Fibroblast of skin of scalp (primary cell): ENCODE measurements at regions not wholly inside any gene's neighbourhood (a gene's known extent, or its start where the extent isn't known, plus 50 kb on each side); places are given as distances from the start of the nearest gene placed in this dataset.
"Not testable (repeated sequence)": the region's sequence is repeated elsewhere in the genome, so short reads cannot be mapped to it uniquely, and the experiment has no call there.

Experiments used
- DNase-seq: peaks from one replicate; pipeline ENCODE4 v3.0.0-alpha.2; 2013

DNA sequence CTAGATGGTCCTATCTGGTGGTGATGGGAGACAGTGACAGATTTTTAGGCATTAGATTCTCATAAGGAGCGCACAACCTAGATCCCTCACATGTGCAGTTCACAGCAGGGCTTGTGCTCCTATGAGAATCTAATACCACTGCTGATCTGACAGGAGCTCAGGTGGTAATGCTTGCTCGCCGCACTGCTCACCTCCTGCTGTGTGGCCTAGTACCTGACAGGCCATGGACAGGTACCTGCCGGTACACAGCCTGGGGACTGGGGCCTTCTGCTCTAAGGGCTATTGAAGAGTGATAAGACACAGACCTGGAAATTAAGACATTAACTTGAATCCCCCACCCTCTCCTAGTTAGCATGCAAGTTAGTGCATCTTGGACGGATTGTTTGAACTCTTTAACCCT is 64.4 kb downstream of the KLRB1 start:
- not testable (repeated sequence) for DNase-seq

DNA sequence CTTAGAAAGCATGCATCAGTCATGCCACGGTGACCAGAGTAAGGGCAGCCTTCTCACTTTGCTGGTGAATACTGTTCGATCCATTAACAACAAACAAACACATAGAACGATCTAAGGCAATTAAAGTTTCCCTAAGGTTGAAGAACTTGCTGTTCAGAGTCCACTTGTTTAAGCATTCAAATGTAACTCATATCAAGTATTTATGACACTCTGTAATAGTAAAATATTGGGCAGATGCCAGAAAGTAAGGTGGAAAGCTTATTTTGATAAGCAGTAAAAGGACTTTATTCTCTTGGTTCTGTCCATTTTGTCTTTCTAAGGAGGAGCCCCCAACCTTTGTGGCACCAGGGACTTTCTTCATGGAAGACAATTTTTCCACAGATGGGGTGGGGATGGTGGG is 64.9 kb downstream of the KLRB1 start:
- DNase-seq, result not testable (repeated sequence)

GRCh38 chr12:9515925-9516324 is 91.8 kb downstream of the KLRB1 start:
- not testable (repeated sequence) for DNase-seq

DNA sequence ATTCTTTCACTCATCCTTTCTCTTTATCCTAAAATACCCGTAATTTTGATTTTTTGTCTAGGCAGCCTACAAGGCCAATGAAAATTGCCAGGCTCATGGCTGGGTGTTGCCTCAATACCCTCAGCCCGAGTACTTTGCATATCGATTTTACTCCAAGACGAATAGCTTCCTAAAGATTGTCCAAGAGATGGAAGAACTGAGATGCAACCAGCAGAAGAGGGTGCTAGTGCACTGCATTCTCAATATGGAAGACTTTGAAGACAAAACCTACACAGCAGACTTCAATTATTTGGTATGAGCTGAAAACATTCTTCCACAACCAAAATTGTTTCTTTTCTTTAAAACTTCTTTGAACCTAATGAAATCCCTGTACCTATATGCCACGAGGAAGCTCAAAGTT is 95.0 kb downstream of the KLRB1 start:
- DNase-seq, result not testable (repeated sequence)

- DNase-seq, result not testable (repeated sequence)
Measured at GRCh38 chr12:9510392-9511011, 97.2 kb downstream of the KLRB1 start.

DNA sequence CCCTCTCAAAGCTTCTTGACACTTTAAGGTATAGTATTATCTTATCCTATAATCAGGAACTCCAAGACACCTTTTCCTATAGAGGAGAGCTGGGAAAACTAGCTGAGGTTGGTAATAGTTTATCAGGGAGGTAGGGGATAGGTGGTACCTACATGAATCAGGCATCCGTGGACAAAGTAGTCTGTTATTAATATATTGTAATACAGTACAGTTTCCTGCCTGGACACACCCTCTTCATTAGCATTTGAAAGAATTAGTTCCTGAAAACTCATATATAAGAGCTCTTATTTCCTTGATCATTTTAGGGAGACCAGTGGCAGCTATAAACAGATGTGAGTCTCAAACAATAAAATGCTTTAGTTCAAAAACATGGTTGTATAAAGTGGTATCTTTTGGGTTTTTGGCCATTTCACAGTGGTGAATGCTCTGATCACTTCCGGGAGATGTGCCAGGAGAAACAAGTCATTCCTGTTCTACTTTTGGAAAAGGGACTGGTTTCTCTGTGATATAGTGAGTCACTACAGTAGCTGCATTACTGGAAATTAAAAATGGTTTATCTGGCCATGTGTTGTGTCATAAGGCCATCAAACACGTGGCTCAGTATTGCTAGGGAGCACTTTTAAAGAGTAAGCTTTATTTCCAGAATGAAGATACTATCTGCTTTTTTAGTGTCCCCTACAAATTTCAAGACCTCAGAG is 98.1 kb downstream of the KLRB1 start:
- DNase-seq, result peak; percentile 69

- no peak for DNase-seq
Measured at GRCh38 chr12:9506746-9507145, 101.0 kb downstream of the KLRB1 start.

DNA sequence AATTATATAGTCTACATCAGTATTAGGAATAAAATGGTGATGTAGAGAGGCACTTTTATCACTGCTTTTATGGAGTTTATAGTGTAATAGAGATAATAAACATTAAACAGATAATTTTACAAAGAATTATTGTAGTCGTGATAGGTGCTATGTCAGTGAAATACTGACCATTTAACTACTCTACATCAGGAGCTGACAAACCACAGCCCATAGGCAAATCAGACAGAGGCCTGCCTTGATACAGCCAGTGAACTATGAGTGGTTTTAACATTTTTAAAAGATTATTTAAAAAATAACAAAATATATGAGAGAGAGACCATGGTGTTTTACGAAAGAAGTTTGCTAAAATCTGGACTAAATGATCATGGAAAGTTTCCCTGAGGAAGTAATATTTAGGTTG is 104.3 kb downstream of the KLRB1 start:
- DNase-seq, result not testable (repeated sequence)

DNA sequence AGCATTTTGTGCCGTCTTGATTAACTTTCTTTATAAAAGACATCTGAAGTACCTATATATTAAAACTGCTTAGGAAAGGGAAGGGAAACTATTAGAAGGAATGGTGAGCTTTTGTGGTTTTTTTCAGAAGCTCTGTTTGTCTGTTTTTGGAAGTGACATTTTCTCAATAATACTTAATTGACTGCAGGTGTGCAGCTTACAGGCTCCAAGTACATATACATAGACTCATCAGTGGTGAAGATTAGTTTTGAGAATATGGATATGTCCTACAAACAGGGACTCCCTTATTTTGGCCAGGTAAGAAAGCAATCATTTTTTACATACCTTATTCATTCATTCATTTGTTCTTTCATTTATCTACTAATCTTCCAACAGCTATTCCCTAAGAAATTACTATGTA is 104.9 kb downstream of the KLRB1 start:
- DNase-seq, result not testable (repeated sequence)

- not testable (repeated sequence) for DNase-seq
Measured at GRCh38 chr12:9493325-9493724, 114.4 kb downstream of the KLRB1 start.

DNA sequence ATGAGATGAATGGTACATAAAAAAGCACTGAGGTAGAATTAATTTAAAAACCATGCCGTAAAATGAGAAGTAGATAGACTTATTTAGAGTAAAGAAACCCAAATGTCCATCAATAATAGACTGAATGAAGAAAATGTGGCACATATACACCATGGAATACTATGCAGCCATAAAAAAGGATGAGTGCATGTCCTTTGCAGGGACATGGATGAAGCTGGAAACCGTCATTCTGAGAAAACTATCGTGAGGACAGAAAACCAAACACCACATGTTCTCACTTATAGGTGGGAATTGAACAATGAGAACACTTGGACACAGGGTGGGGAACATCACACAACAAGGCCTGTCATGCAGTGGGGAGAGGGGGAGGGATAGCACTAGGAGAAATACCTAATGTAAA is 126.4 kb downstream of the KLRB1 start:
- DNase-seq, result not testable (repeated sequence)

DNA sequence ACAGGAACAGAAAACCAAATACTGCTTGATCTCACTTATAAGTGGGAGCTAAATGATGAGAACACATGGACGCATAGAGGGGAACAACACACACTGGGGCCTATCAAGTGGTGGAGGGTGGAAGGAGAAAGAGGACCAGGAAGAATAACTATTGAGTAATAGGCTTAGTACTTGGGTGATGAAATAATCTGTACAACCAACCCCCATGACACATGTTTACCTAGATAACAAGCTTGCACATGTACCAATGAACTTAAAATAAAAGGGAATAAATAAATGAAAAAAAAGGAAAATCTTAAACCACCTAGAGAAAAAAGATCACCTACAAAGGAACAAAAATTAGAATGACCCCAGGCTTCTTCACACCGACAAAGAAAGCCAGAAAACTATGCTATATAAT is 133.5 kb downstream of the KLRB1 start:
- DNase-seq, result not testable (repeated sequence)

GRCh38 chr12:9473638-9474037 is 134.1 kb downstream of the KLRB1 start:
- not testable (repeated sequence) for DNase-seq

DNA sequence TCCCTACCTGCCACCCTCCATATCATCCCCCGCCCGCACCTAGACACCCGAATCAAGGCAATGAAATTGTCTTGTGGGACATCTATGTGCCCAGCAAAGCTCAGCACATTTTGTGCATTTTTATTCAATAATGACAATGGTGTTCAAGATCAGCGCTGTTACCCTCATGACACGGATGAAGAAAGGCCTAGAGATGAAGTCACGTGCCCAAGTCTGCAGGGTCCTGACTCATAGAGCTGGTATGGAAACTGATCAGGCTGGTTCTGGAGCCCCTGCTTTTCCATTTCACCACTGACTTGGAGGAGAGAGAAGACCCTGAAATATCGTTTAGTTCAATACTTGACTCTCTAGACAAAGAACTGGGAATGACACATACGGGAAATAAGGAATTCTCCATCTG is 136.2 kb downstream of the KLRB1 start:
- DNase-seq, result not testable (repeated sequence)

- not testable (repeated sequence) for DNase-seq
Measured at GRCh38 chr12:9470367-9470766, 137.3 kb downstream of the KLRB1 start.

DNA sequence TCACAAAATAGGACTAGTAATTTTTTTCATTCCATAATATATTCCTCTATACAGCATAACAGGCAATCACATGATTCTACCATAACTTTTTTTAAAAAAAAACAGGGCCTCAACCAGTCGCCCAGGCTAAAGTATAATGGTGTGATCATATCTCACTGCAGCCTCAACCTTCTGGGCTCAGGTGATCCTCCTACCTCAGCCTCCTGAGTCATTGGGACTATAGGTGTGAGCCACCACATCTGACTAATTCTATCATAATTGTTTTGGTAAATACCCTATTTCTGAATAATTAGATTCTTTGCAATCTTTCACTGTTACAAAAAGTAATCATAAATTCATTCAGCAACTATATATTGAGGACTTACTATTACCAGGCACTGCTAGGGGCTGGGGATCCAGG is 137.8 kb downstream of the KLRB1 start:
- DNase-seq, result not testable (repeated sequence)

DNA sequence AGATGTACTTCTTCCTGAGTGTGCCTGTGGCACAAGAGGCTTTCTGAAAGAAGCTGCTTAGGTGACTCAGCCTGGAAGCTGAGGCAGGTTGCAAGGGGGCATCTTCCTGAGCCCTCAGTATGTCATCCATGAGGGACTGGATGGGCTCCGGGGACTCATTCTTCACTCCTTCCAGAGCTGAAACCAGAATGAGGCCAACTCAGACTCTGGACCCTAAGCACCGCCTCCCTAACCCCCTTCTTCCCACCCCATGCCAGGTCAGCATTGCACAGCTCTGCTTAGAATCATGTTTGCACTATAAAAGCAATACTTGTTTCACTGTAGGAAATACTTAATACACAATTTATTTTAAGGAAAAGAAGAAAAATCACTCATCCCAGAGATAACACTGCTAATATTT is 138.3 kb downstream of the KLRB1 start:
- not testable (repeated sequence) for DNase-seq

DNA sequence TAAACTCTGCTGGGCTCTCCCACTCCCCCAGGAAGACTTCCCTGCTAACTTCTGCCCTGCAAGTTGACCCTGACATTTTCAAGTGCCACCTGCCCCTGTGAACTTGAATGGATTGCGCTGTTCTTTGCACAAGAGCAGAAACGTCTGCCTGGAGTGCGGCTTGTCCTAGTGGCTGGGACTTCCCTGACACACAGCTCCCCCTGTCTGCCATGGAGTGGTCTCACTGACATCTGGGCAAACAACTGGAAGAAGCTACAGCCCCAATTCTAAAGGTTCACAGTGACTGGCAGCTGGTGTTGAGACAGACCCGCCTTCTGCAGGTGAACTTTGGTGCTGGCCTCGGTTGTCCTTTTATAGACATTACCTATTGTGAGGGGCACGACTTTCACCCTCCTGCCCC is 138.7 kb downstream of the KLRB1 start:
- DNase-seq, result peak; percentile 44

- DNase-seq, result peak; percentile 2
Measured at GRCh38 chr12:9468144-9468543, 139.6 kb downstream of the KLRB1 start.

DNA sequence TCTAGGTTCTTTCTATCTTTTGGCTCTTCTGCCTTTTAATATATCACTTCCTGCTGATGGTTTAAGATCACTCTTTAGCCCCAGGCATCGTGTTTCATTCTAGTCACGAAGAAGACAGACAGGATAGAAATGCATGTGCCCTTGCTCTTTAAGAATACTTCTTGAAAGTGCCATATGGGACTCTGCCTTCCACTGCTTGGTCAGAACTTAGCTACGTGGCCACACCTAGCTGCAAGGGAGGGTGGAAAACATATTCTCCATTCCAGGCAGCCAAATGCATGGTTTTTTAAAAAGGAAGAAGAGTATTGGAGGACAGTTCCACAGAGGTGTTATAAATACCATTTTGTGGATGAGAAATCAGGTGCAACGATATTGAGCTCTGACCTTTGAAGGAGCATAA is 143.3 kb downstream of the KLRB1 start:
- no peak for DNase-seq

- DNase-seq, result not testable (repeated sequence)
Measured at GRCh38 chr12:9455516-9455915, 152.2 kb downstream of the KLRB1 start.

DNA sequence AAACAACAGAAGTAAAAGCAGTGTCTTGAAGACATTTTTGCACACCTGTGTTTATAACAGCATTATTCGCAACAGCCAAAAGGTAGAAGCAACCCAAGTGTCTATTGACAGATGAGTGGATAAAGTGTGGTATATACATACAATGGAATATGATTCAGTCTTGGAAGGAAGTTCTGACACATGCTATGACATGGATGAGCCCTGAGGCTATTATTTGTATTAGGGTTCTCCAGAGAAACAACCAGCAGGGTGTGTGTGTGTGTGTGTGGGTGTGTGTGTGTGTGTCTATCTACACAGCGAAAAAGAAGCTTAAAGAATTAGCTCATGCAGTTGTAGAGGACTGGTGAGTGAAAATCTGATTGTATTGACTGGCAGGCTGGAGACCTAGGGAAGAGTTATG is 153.7 kb downstream of the KLRB1 start:
- DNase-seq, result not testable (repeated sequence)

DNA sequence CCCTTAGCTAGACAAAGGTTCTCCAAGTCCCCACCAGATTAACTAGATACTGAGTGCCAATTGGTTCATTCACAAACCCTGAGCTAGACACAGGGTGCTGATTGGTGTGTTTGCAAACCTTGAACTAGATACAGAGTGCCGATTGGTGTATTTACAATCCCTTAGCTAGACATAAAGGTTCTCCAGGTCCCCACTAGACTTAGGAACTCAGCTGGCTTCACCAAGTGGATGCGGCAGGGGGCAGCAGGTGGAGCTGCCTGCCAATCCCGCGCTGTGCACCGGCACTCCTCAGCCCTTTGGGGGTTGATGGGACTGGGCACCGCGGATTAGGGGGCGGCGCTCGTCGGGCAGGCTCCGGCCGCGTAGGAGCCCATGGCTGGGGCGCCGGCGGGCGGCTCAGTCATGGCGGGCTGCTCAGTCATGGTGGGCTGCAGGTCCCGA is 157.6 kb downstream of the KLRB1 start:
- DNase-seq, result not testable (repeated sequence)

- not testable (repeated sequence) for DNase-seq
Measured at GRCh38 chr12:9449657-9450126, 158.0 kb downstream of the KLRB1 start.
